Type B pancreatic cell (in vitro differentiated cells): ENCODE measurements at regions not wholly inside any gene's neighbourhood (a gene's known extent, or its start where the extent isn't known, plus 50 kb on each side); places are given as distances from the start of the nearest gene placed in this dataset.

Experiments
- DNase-seq: peaks from one replicate; pipeline ENCODE4 v3.0.0; 2021; ENCODE audit warnings: mixed read lengths; ENCODE audit not compliant: unreplicated experiment; ENCODE audit errors: extremely low spot score
- H3K27ac Mint-ChIP-seq: 2 replicates; pipeline ENCODE4 v1.8.0; 2021; ENCODE audit warnings: mild to moderate bottlenecking, mixed read lengths
- H3K27me3 Mint-ChIP-seq: 2 replicates; pipeline ENCODE4 v1.8.0; 2021; ENCODE audit warnings: mixed read lengths
- H3K36me3 Mint-ChIP-seq: 2 replicates; pipeline ENCODE4 v1.8.0; 2021; ENCODE audit warnings: mixed read lengths
- H3K4me1 Mint-ChIP-seq: one replicate; pipeline ENCODE4 v1.8.0; 2021; ENCODE audit warnings: mixed read lengths; ENCODE audit not compliant: unreplicated experiment
- H3K4me3 Mint-ChIP-seq: 2 replicates; pipeline ENCODE4 v1.8.0; 2021; ENCODE audit warnings: mild to moderate bottlenecking, mixed read lengths
- H3K9me3 Mint-ChIP-seq: 2 replicates; pipeline ENCODE4 v1.8.0; 2021; ENCODE audit warnings: mixed read lengths
- CTCF ChIP-seq: fragments of 200-600 bp; sonication (generic); conservative IDR thresholded peaks from 2 replicates; pipeline ENCODE4 v1.5.0; 2021; ENCODE audit warnings: antibody characterized with exemption, mild to moderate bottlenecking

- H3K27me3 Mint-ChIP-seq = no peaks in the 10 kb centered on the region
- H3K36me3 Mint-ChIP-seq = peaks cover 4% of the 10 kb centered on the region
- DNase-seq = no peak
- peaks cover 6% of the 10 kb centered on the region for H3K9me3 Mint-ChIP-seq
- H3K27ac Mint-ChIP-seq = peak overlapping the region; percentile 43
- H3K4me3 Mint-ChIP-seq = no peak overlapping the region
- H3K4me1 Mint-ChIP-seq = peaks cover 21% of the 10 kb centered on the region
- no peak for TF ChIP-seq CTCF
These were observed 488.6 kb upstream of the WWC1 start for GRCh38 chr5:167802755-167803431.

DNA sequence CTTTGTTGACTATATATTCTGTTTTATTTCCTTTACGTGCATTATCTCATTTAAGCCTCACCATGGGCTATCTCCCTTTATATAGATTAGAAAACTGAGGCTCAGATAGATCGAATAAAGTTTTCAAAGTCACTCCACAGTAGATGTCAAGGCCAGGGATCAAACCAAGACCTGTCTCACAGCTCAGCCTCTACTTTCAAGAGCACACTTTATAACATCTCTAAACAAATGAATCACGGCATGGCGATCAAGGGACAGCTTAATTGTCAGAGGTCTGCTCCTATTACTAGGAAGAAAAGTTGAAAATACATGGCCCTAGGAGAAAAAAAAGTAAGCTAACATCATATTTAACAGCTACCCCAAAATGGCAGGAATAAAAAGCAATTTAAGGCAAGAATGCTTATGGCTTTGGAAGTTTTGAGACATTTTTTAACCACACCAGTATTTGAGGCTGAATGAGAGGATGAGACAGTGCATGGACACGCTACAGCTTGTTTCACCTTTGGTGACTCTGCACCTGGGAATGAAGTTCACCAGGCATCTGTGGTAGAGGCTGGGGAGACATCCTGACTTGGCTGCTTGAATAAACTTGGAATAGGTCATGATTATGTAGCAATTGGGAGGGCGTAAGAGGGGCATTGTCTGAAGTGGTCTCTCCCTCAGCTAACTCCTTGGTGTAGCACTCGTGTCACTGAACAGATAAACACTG is 486.8 kb upstream of the WWC1 start:
- Mint-ChIP-seq H3K36me3 (peaks cover 4% of the 10 kb centered on the region), H3K9me3 (peaks cover 6% of the 10 kb centered on the region), H3K4me1 (peaks cover 16% of the 10 kb centered on the region), H3K4me3 (no peak overlapping the region), H3K27me3 (no peaks in the 10 kb centered on the region), H3K27ac (no peak overlapping the region)
- no peak for DNase-seq
- no peak for TF ChIP-seq CTCF

DNA sequence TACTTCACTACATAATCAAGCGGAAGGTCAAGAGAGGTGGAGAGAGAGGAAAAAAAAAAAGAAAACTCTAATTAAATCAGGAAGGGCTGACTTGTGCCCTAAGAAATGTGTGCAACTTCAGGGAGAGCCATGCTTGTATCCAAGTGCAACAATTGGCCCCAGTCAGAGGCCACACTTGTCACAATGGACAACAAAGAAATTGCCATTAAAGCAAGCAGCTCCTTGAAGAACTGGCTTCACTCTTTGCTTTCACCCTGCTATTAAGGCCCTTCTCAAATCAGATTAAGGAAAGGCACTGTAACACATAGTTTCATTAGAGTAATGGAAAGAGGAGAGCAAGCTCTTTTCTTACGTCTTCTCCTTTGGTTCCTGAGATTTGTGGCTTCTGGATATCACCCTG is 480.9 kb upstream of the WWC1 start:
- H3K4me3 Mint-ChIP-seq = no peak overlapping the region
- no peaks in the 10 kb centered on the region for H3K27me3 Mint-ChIP-seq
- H3K36me3 Mint-ChIP-seq = no peaks in the 10 kb centered on the region
- H3K9me3 Mint-ChIP-seq = no peaks in the 10 kb centered on the region
- H3K27ac Mint-ChIP-seq = no peak overlapping the region
- peaks cover 41% of the 10 kb centered on the region for H3K4me1 Mint-ChIP-seq
- DNase-seq = no peak
- TF ChIP-seq CTCF = no peak

GRCh38 chr5:167812871-167813270 is 478.6 kb upstream of the WWC1 start:
- H3K27me3 Mint-ChIP-seq = no peaks in the 10 kb centered on the region
- no peak overlapping the region for H3K4me3 Mint-ChIP-seq
- H3K36me3 Mint-ChIP-seq = no peaks in the 10 kb centered on the region

DNA sequence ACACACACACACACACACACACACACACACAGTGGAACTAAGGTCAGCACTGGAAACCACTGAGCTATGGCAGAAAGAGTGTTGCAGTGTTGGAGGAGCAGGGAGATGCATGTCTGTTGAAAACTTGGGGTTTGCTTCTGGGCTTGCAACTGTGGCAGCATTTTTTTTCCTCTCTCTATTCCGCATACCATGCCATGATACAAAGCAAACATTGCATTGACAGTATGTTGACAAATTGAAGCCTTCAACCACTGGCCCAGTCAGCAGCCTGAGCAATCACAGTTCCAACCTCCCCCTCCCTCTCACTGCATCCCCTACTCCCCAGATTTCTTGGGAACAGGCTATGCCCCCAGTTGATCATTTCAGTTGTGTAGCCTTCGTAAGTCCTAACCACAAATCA is 478.1 kb upstream of the WWC1 start:
- Mint-ChIP-seq H3K4me1 (peaks cover 47% of the 10 kb centered on the region), H3K27ac (no peak overlapping the region), H3K36me3 (no peaks in the 10 kb centered on the region), H3K4me3 (no peak overlapping the region), H3K27me3 (no peaks in the 10 kb centered on the region), H3K9me3 (no peaks in the 10 kb centered on the region)
- no peak for DNase-seq
- no peak for TF ChIP-seq CTCF

More at GRCh38 chr5:167812871-167813270, 478.6 kb upstream of the WWC1 start:
- H3K27ac Mint-ChIP-seq = no peak overlapping the region
- H3K9me3 Mint-ChIP-seq = no peaks in the 10 kb centered on the region
- TF ChIP-seq CTCF = no peak
- no peak for DNase-seq
- peaks cover 47% of the 10 kb centered on the region for H3K4me1 Mint-ChIP-seq
